Breast epithelium (tissue), 4 donors: ENCODE measurements at regions not wholly inside any gene's neighbourhood (a gene's known extent, or its start where the extent isn't known, plus 50 kb on each side); places are given as distances from the start of the nearest gene placed in this dataset.

ENCODE experiments used
- DNase-seq, 2 donors: peaks; one replicate each; pipeline ENCODE4 v3.0.0-alpha.2; 2019; ENCODE audit warnings: low spot score in 2 of 2
- H3K27ac ChIP-seq, 2 donors: fragments of 200-600 bp; sonication (generic) in 1 of 2; one replicate each; pipeline ENCODE4 v1.5.1; 2016 to 2019; ENCODE audit warnings: mild to moderate bottlenecking in 1 of 2
- H3K27me3 ChIP-seq, 2 donors: fragments of 200-600 bp; sonication (generic) in 1 of 2; one replicate each; pipeline versions ENCODE4 v1.5.1 to v1.6.0; 2017 to 2019; ENCODE audit warnings: control low read depth in 1 of 2, mild to moderate bottlenecking in 1 of 2
- H3K36me3 ChIP-seq: fragments of 200-600 bp; one replicate; pipeline ENCODE4 v1.5.1; 2019
- H3K4me1 ChIP-seq, 2 donors: fragments of 200-600 bp; sonication (generic); one replicate each; pipeline ENCODE4 v1.5.1; 2016 to 2019; ENCODE audit warnings: control low read depth in 1 of 2
- H3K4me3 ChIP-seq, 3 donors: fragments of 200-600 bp; sonication (generic); 1 replicate in 2 of 3; 2 replicates in 1 of 3; pipeline ENCODE4 v1.5.1; 2016 to 2019; ENCODE audit warnings: mild to moderate bottlenecking in 3 of 3, moderate library complexity in 2 of 3
- H3K9me3 ChIP-seq, 2 donors: fragments of 200-600 bp; sonication (generic) in 1 of 2; one replicate each; pipeline ENCODE4 v1.5.1; 2016 to 2019; ENCODE audit warnings: control low read depth in 1 of 2
- POLR2A ChIP-seq: fragments of 450-650 bp; IDR thresholded peaks from one replicate; pipeline ENCODE4 v1.6.1; 2016; ENCODE audit warnings: antibody characterized with exemption, mild to moderate bottlenecking, moderate library complexity
- POLR2AphosphoS5 ChIP-seq, 3 donors: sonication (generic); formaldehyde crosslinking; IDR thresholded peaks; one replicate each; pipeline ENCODE4 v1.6.1; 2017; ENCODE audit warnings: antibody characterized with exemption in 3 of 3
- intact Hi-C: fragments of 100-400 bp; cut with DNase I; formaldehyde crosslinking; loops from one replicate; pipeline ENCODE4 v1.15.1; 2023; ENCODE audit warnings: low total_unique reads
- TF ChIP-seq, protein P1 (sequence below), 3 donors: fragments of 450-650 bp; IDR thresholded peaks; one replicate each; pipeline ENCODE4 v1.5.1; 2016 to 2017; ENCODE audit warnings: antibody characterized with exemption in 3 of 3, mild to moderate bottlenecking in 3 of 3, moderate library complexity in 3 of 3

DNA sequence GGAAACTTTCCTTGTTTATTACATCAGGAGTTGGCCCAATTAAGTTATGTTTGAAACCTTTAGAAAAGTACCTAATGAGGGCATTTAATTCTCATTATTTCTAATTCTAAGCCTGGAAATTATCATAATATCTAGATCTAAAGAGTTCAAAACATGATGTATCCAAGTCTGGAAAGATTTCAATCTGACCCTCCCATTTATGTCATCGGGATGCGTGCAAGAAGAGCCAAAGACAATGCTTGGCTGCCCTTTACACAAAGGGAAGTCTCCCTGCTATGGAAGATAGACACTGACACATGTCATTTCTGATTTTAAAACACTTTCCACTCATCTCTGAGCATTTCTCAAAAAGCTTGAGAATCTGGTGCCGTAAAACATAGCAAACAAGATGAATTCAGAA is 222.4 kb downstream of the ANTXR2 start:
- TF ChIP-seq POLR2A (no peak), POLR2AphosphoS5 (IDR thresholded peaks at IDR 0.05) (no peak)
- TF ChIP-seq, protein P1, sequence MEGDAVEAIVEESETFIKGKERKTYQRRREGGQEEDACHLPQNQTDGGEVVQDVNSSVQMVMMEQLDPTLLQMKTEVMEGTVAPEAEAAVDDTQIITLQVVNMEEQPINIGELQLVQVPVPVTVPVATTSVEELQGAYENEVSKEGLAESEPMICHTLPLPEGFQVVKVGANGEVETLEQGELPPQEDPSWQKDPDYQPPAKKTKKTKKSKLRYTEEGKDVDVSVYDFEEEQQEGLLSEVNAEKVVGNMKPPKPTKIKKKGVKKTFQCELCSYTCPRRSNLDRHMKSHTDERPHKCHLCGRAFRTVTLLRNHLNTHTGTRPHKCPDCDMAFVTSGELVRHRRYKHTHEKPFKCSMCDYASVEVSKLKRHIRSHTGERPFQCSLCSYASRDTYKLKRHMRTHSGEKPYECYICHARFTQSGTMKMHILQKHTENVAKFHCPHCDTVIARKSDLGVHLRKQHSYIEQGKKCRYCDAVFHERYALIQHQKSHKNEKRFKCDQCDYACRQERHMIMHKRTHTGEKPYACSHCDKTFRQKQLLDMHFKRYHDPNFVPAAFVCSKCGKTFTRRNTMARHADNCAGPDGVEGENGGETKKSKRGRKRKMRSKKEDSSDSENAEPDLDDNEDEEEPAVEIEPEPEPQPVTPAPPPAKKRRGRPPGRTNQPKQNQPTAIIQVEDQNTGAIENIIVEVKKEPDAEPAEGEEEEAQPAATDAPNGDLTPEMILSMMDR (IDR thresholded peaks at IDR 0.05): no peak
- Histone ChIP-seq H3K27ac (no peak overlapping the region), H3K4me3 (no peak overlapping the region), H3K9me3 (no peaks in the 10 kb centered on the region), H3K27me3 (no peaks in the 10 kb centered on the region), H3K36me3 (no peaks in the 10 kb centered on the region), H3K4me1 (no peaks in the 10 kb centered on the region)
- intact Hi-C loops: no loop called here
- no peak for DNase-seq

DNA sequence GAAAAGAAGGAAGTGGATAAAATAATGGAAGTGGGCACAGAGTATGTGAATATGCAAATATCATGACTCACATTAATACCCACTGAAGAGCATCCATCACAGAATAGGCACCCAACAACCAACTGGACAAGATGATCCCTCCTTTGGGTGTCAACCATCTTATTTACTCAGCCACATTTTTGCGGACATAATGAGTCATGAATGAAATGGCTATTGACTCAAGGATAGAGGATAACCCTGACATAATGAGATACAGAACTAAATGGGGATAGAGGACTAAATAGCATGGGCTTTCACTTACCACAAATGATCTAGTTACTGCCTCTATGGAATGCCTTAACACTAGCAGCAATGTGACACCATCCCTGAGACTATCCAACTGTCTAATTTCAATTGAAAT is 224.7 kb downstream of the ANTXR2 start:
- intact Hi-C loops: no loop called here

DNA sequence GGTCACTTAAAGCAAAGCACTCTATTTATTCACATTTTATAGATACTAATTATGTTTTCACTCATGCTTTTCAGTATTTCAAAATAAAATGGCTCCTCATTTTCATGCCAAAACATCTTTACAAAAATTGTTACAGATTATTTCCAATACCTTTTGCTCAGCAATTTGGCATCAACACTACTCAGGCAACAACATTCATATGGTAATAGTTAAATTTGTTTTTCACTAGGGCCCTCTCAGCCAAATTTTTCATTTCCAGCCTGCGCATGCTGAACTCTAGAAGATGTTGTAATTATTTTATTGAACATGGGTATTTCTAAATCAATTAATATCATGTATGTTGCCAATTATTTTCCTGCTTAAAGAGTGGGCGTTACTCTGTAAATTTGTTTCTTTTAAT is 225.6 kb downstream of the ANTXR2 start:
- H3K4me1 ChIP-seq: no peaks in the 10 kb centered on the region
- intact Hi-C loops: no loop called here
- DNase-seq: no peak
- no peak overlapping the region for H3K27ac ChIP-seq
- peaks cover 0 to 10% of the 10 kb centered on the region in 2 donors for H3K9me3 ChIP-seq
- H3K36me3 ChIP-seq: no peaks in the 10 kb centered on the region
- TF ChIP-seq POLR2AphosphoS5 (IDR thresholded peaks at IDR 0.05) (no peak), POLR2A (no peak)
- TF ChIP-seq, protein P1 (IDR thresholded peaks at IDR 0.05): no peak
- no peaks in the 10 kb centered on the region for H3K27me3 ChIP-seq
- no peak overlapping the region for H3K4me3 ChIP-seq

More for the DNA sequence above, 224.7 kb downstream of the ANTXR2 start:
- H3K4me1 ChIP-seq: no peaks in the 10 kb centered on the region
- peaks cover 0 to 7% of the 10 kb centered on the region in 2 donors for H3K9me3 ChIP-seq
- H3K27me3 ChIP-seq: no peaks in the 10 kb centered on the region
- no peak for DNase-seq
- H3K27ac ChIP-seq: no peak overlapping the region
- TF ChIP-seq POLR2A (no peak), POLR2AphosphoS5 (IDR thresholded peaks at IDR 0.05) (no peak)
- TF ChIP-seq, protein P1 (IDR thresholded peaks at IDR 0.05): no peak
- no peaks in the 10 kb centered on the region for H3K36me3 ChIP-seq
- H3K4me3 ChIP-seq: no peak overlapping the region

DNA sequence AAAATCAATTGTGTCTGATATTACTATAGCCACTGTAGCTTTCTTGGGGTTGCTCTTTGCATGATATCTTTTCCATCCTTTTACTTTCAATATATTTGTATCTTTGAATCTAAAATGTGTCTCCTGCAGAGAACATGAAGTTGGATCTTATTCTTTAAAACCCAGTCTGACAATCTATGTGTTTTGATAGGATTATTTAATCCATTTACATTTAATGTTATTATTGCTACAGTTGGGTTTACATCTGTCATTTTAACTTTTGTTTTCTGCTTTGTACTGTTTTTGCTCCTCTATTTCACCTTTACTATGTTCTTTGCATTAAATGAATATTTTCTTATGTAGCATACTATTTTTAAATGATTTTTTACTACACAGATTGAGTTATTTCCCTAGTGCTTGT is 230.9 kb downstream of the ANTXR2 start:
- intact Hi-C loops: no loop called here
- Histone ChIP-seq H3K27me3 (no peaks in the 10 kb centered on the region), H3K27ac (no peak overlapping the region), H3K4me3 (no peak overlapping the region), H3K36me3 (no peaks in the 10 kb centered on the region), H3K4me1 (no peaks in the 10 kb centered on the region), H3K9me3 (peaks cover 0 to 10% of the 10 kb centered on the region in 2 donors)
- TF ChIP-seq POLR2A: no peak
- TF ChIP-seq POLR2AphosphoS5 (IDR thresholded peaks at IDR 0.05): no peak
- TF ChIP-seq, protein P1 (IDR thresholded peaks at IDR 0.05): no peak
- no peak for DNase-seq

DNA sequence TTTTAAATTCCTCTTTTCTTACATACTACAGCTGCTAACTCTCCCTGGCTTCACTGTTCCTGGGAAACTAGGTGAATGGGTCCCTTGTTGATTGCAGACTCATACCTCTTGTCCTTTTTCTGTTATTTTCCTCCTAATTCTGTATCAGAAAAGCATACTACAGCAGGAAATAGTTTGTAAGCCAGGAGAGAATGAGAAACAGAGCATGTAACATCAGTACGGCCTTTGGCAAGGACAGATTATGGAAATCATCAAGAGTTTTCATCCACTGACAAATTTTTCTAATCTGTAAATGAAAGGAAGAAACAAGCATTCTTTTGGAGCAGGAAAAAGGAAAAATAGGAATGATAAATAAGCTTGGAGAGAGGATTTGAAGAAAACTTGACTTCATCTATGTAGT is 239.2 kb downstream of the ANTXR2 start:
- intact Hi-C loops: no loop called here
- TF ChIP-seq POLR2A (no peak), POLR2AphosphoS5 (IDR thresholded peaks at IDR 0.05) (no peak)
- TF ChIP-seq, protein P1 (IDR thresholded peaks at IDR 0.05): no peak

More for the DNA sequence above, 239.2 kb downstream of the ANTXR2 start:
- Histone ChIP-seq H3K4me3 (no peak overlapping the region), H3K9me3 (no peaks in the 10 kb centered on the region), H3K27ac (no peak overlapping the region), H3K36me3 (no peaks in the 10 kb centered on the region), H3K27me3 (no peaks in the 10 kb centered on the region), H3K4me1 (no peaks in the 10 kb centered on the region)
- DNase-seq: no peak
